Jurkat, Clone E6-1 (cell line): ENCODE measurements at regions not wholly inside any gene's neighbourhood (a gene's known extent, or its start where the extent isn't known, plus 50 kb on each side); places are given as distances from the start of the nearest gene placed in this dataset.

ENCODE experiments used
- DNase-seq: peaks from one replicate; pipeline ENCODE4 v3.0.0-alpha.2; 2011; ENCODE audit warnings: low read depth, low spot score
- H3K4me3 ChIP-seq: 2 replicates; pipeline ENCODE4 v1.5.1; 2011; ENCODE audit warnings: mild to moderate bottlenecking, low read length, control low read depth, moderate library complexity

GRCh38 chr2:15700599-15701340, 109.1 kb downstream of the DDX1 start:
- DNase-seq, result no peak

GRCh38 chr2:15701341-15701907, 109.8 kb downstream of the DDX1 start:
- DNase-seq, result no peak
- H3K4me3 ChIP-seq, result no peak overlapping the region

More at GRCh38 chr2:15700599-15701340, 109.1 kb downstream of the DDX1 start:
- H3K4me3 ChIP-seq, result no peak overlapping the region

GRCh38 chr2:15701991-15702390, 110.3 kb downstream of the DDX1 start:
- H3K4me3 ChIP-seq, result no peak overlapping the region
- DNase-seq, result no peak

GRCh38 chr2:15702452-15702851, 110.8 kb downstream of the DDX1 start:
- no peak for DNase-seq
- no peak overlapping the region for H3K4me3 ChIP-seq

GRCh38 chr2:15703365-15703869, 111.7 kb downstream of the DDX1 start:
- DNase-seq, result no peak
- H3K4me3 ChIP-seq, result no peak overlapping the region

- no peak overlapping the region for H3K4me3 ChIP-seq
- no peak for DNase-seq
These were observed 112.6 kb downstream of the DDX1 start for GRCh38 chr2:15704086-15704787.

GRCh38 chr2:15704788-15705115, 113.1 kb downstream of the DDX1 start:
- no peak for DNase-seq
- H3K4me3 ChIP-seq, result no peak overlapping the region

- no peak overlapping the region for H3K4me3 ChIP-seq
- no peak for DNase-seq
These were observed 113.6 kb downstream of the DDX1 start for GRCh38 chr2:15705310-15705709.

GRCh38 chr2:15705839-15706386, 114.2 kb downstream of the DDX1 start:
- no peak for DNase-seq
- no peak overlapping the region for H3K4me3 ChIP-seq

- H3K4me3 ChIP-seq, result no peak overlapping the region
- no peak for DNase-seq
These were observed 114.8 kb downstream of the DDX1 start for GRCh38 chr2:15706424-15706823.

- no peak for DNase-seq
These were observed 115.4 kb downstream of the DDX1 start for GRCh38 chr2:15706986-15707632.

GRCh38 chr2:15708161-15708560, 116.5 kb downstream of the DDX1 start:
- DNase-seq, result no peak
- H3K4me3 ChIP-seq, result no peak overlapping the region

More at GRCh38 chr2:15706986-15707632, 115.4 kb downstream of the DDX1 start:
- no peak overlapping the region for H3K4me3 ChIP-seq

- no peak overlapping the region for H3K4me3 ChIP-seq
- DNase-seq, result no peak
These were observed 117.5 kb downstream of the DDX1 start for GRCh38 chr2:15708865-15709820.

GRCh38 chr2:15711126-15711860, 119.6 kb downstream of the DDX1 start:
- H3K4me3 ChIP-seq, result no peak overlapping the region
- no peak for DNase-seq

- H3K4me3 ChIP-seq, result no peak overlapping the region
- DNase-seq, result no peak
These were observed 121.1 kb downstream of the DDX1 start for GRCh38 chr2:15712551-15713342.

- no peak for DNase-seq
- no peak overlapping the region for H3K4me3 ChIP-seq
These were observed 121.8 kb downstream of the DDX1 start for GRCh38 chr2:15713475-15713874.

- no peak overlapping the region for H3K4me3 ChIP-seq
- no peak for DNase-seq
These were observed 122.3 kb downstream of the DDX1 start for GRCh38 chr2:15714002-15714401.
